ENCODE measurements at regions not wholly inside any gene's neighbourhood (a gene's known extent, or its start where the extent isn't known, plus 50 kb on each side); places are given as distances from the start of the nearest gene placed in this dataset.

- Histone ChIP-seq H3K27ac (no peak overlapping the region), H3K9me3 (no peaks in the 10 kb centered on the region), H3K4me1 (no peaks in the 10 kb centered on the region), H3K4me3 (no peak overlapping the region), H3K27me3 (no peaks in the 10 kb centered on the region), H3K36me3 (ENCODE audit: low read depth, missing control alignments) (no peaks in the 10 kb centered on the region)
- 58 to 72% methylated on average over 1 of the region's 1 CpG for WGBS, 2 donors
- no peak for TF ChIP-seq POLR2A (IDR thresholded peaks at IDR 0.05)
- intact Hi-C loops (cut with DNase I; ENCODE audit: low total_unique reads), result no loop called here
- no peak for DNase-seq
Observed at GRCh38 chr6:40733290-40733689, 146.1 kb upstream of the LRFN2 start.

- intact Hi-C loops (cut with DNase I; ENCODE audit: low total_unique reads), result no loop called here
- DNase-seq, result no peak
- no peaks in the 10 kb centered on the region for H3K9me3 ChIP-seq
- H3K4me1 ChIP-seq, result no peaks in the 10 kb centered on the region
- no peak overlapping the region for H3K4me3 ChIP-seq
- TF ChIP-seq, protein P1, sequence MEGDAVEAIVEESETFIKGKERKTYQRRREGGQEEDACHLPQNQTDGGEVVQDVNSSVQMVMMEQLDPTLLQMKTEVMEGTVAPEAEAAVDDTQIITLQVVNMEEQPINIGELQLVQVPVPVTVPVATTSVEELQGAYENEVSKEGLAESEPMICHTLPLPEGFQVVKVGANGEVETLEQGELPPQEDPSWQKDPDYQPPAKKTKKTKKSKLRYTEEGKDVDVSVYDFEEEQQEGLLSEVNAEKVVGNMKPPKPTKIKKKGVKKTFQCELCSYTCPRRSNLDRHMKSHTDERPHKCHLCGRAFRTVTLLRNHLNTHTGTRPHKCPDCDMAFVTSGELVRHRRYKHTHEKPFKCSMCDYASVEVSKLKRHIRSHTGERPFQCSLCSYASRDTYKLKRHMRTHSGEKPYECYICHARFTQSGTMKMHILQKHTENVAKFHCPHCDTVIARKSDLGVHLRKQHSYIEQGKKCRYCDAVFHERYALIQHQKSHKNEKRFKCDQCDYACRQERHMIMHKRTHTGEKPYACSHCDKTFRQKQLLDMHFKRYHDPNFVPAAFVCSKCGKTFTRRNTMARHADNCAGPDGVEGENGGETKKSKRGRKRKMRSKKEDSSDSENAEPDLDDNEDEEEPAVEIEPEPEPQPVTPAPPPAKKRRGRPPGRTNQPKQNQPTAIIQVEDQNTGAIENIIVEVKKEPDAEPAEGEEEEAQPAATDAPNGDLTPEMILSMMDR (IDR thresholded peaks at IDR 0.05), result no peak
- no peak for TF ChIP-seq POLR2A (IDR thresholded peaks at IDR 0.05)
- H3K36me3 ChIP-seq (ENCODE audit: low read depth, missing control alignments), result no peaks in the 10 kb centered on the region
- no peak overlapping the region for H3K27ac ChIP-seq
- H3K27me3 ChIP-seq, result no peaks in the 10 kb centered on the region
- 69 to 79% methylated on average over 3 of the region's 3 CpGs for WGBS, 2 donors
Observed at GRCh38 chr6:40732878-40733277, 145.7 kb upstream of the LRFN2 start.

GRCh38 chr6:40728643-40729042 lies 141.5 kb upstream of the LRFN2 start:
- Histone ChIP-seq H3K27me3 (no peaks in the 10 kb centered on the region), H3K4me1 (no peaks in the 10 kb centered on the region), H3K27ac (no peak overlapping the region), H3K9me3 (no peaks in the 10 kb centered on the region), H3K36me3 (ENCODE audit: low read depth, missing control alignments) (no peaks in the 10 kb centered on the region), H3K4me3 (no peak overlapping the region)
- no peak for DNase-seq
- intact Hi-C loops (cut with DNase I; ENCODE audit: low total_unique reads), result no loop called here
- 87 to 91% methylated on average over 3 of the region's 3 CpGs for WGBS, 2 donors
- TF ChIP-seq, protein P1 (IDR thresholded peaks at IDR 0.05), result no peak
- no peak for TF ChIP-seq POLR2A (IDR thresholded peaks at IDR 0.05)

GRCh38 chr6:40727271-40727670 lies 140.1 kb upstream of the LRFN2 start:
- intact Hi-C loops (cut with DNase I; ENCODE audit: low total_unique reads), result no loop called here
- 94 to 100% methylated on average over 1 of the region's 1 CpG for WGBS, 2 donors

GRCh38 chr6:40726853-40727252 lies 139.7 kb upstream of the LRFN2 start:
- no peaks in the 10 kb centered on the region for H3K9me3 ChIP-seq
- H3K4me1 ChIP-seq, result no peaks in the 10 kb centered on the region
- intact Hi-C loops (cut with DNase I; ENCODE audit: low total_unique reads), result no loop called here
- no peaks in the 10 kb centered on the region for H3K36me3 ChIP-seq (ENCODE audit: low read depth, missing control alignments)
- no peak overlapping the region for H3K4me3 ChIP-seq
- no peak for DNase-seq
- no peaks in the 10 kb centered on the region for H3K27me3 ChIP-seq
- no peak overlapping the region for H3K27ac ChIP-seq
- 90 to 93% methylated on average over 5 of the region's 5 CpGs for WGBS, 2 donors
- TF ChIP-seq, protein P1 (IDR thresholded peaks at IDR 0.05), result no peak

More at GRCh38 chr6:40727271-40727670, 140.1 kb upstream of the LRFN2 start:
- TF ChIP-seq POLR2A (IDR thresholded peaks at IDR 0.05), result no peak
- TF ChIP-seq, protein P1 (IDR thresholded peaks at IDR 0.05), result no peak
- Histone ChIP-seq H3K4me3 (no peak overlapping the region), H3K9me3 (no peaks in the 10 kb centered on the region), H3K4me1 (no peaks in the 10 kb centered on the region), H3K27me3 (no peaks in the 10 kb centered on the region), H3K36me3 (ENCODE audit: low read depth, missing control alignments) (no peaks in the 10 kb centered on the region), H3K27ac (no peak overlapping the region)
- DNase-seq, result no peak

Data from testis (tissue), 2 donors.